Astrocyte (in vitro differentiated cells and primary cell): ENCODE measurements at regions not wholly inside any gene's neighbourhood (a gene's known extent, or its start where the extent isn't known, plus 50 kb on each side); places are given as distances from the start of the nearest gene placed in this dataset.

ENCODE experiments used
- DNase-seq: peaks from one replicate; pipeline ENCODE4 v3.0.0-alpha.2; 2010; ENCODE audit warnings: low read depth
- FAIRE-seq: peaks from 2 replicates; lab custom pipeline; 2011; peaks lifted over from hg19 to GRCh38; lab: Jason Lieb, UNC
- H2AFZ ChIP-seq: 2 replicates; pipeline ENCODE4 v1.6.0; 2012; ENCODE audit warnings: low read depth, low read length, inconsistent platforms
- H3K27ac ChIP-seq: 2 replicates; pipeline ENCODE4 v1.5.1; 2011; ENCODE audit warnings: low read depth, low read length, inconsistent platforms
- H3K27me3 ChIP-seq: 2 replicates; pipeline ENCODE4 v1.6.0; 2011; ENCODE audit warnings: low read length, inconsistent platforms; ENCODE audit not compliant: insufficient read depth
- H3K36me3 ChIP-seq: 2 replicates; pipeline ENCODE4 v1.5.1; 2011; ENCODE audit warnings: low read length, inconsistent platforms; ENCODE audit not compliant: insufficient read depth
- H3K4me1 ChIP-seq: 2 replicates; pipeline ENCODE4 v1.5.1; 2011; ENCODE audit warnings: low read length, inconsistent platforms; ENCODE audit not compliant: insufficient read depth
- H3K4me2 ChIP-seq: 2 replicates; pipeline ENCODE4 v1.6.0; 2012; ENCODE audit warnings: low read length, inconsistent platforms
- H3K4me3 ChIP-seq: 2 replicates; pipeline ENCODE4 v1.5.1; 2011; ENCODE audit warnings: low read depth, mild to moderate bottlenecking, low read length, inconsistent platforms; ENCODE audit not compliant: insufficient read depth
- H3K79me2 ChIP-seq: 2 replicates; pipeline ENCODE4 v1.6.0; 2012; ENCODE audit warnings: mild to moderate bottlenecking, low read length, inconsistent platforms; ENCODE audit not compliant: insufficient read depth
- H3K9ac ChIP-seq: 2 replicates; pipeline ENCODE4 v1.6.0; 2012; ENCODE audit warnings: mild to moderate bottlenecking, low read length, inconsistent platforms
- H3K9me3 ChIP-seq: 2 replicates; pipeline ENCODE4 v1.5.1; 2012; ENCODE audit warnings: low read depth, mild to moderate bottlenecking, low read length, inconsistent platforms; ENCODE audit not compliant: insufficient read depth
- H4K20me1 ChIP-seq: 2 replicates; pipeline ENCODE4 v1.6.0; 2012; ENCODE audit warnings: low read length, inconsistent platforms; ENCODE audit not compliant: insufficient read depth
- H3K27ac Mint-ChIP-seq: one replicate; pipeline ENCODE4 v1.8.0; 2021; ENCODE audit warnings: mild to moderate bottlenecking, mixed read lengths; ENCODE audit not compliant: unreplicated experiment
- H3K27me3 Mint-ChIP-seq: one replicate; pipeline ENCODE4 v1.8.0; 2021; ENCODE audit warnings: low read depth, mixed read lengths; ENCODE audit not compliant: unreplicated experiment
- H3K36me3 Mint-ChIP-seq: one replicate; pipeline ENCODE4 v1.8.0; 2021; ENCODE audit warnings: low read depth, mixed read lengths; ENCODE audit not compliant: unreplicated experiment
- H3K4me1 Mint-ChIP-seq: one replicate; pipeline ENCODE4 v1.8.0; 2021; ENCODE audit warnings: low read depth, mixed read lengths; ENCODE audit not compliant: unreplicated experiment
- H3K4me3 Mint-ChIP-seq: one replicate; pipeline ENCODE4 v1.8.0; 2021; ENCODE audit warnings: mild to moderate bottlenecking, moderate library complexity, mixed read lengths; ENCODE audit not compliant: unreplicated experiment
- H3K9me3 Mint-ChIP-seq: one replicate; pipeline ENCODE4 v1.8.0; 2021; ENCODE audit warnings: mild to moderate bottlenecking, mixed read lengths; ENCODE audit not compliant: unreplicated experiment
- EZH2 ChIP-seq: IDR thresholded peaks from 2 replicates; pipeline ENCODE4 v1.6.1; 2012; ENCODE audit warnings: mild to moderate bottlenecking, low read length, inconsistent platforms; ENCODE audit not compliant: insufficient read depth
- TF ChIP-seq, protein P1 (sequence below): IDR thresholded peaks from 2 replicates; pipeline ENCODE4 v1.5.1; 2011; ENCODE audit warnings: low read depth, mild to moderate bottlenecking, inconsistent platforms, low read length, moderate library complexity; ENCODE audit not compliant: insufficient read depth

- Histone ChIP-seq H3K36me3 (no peaks in the 10 kb centered on the region), H3K9ac (no peak overlapping the region), H3K27me3 (no peaks in the 10 kb centered on the region), H2AFZ (no peak overlapping the region), H3K27ac (no peak overlapping the region), H3K79me2 (no peaks in the 10 kb centered on the region), H4K20me1 (no peaks in the 10 kb centered on the region), H3K4me2 (no peak overlapping the region), H3K4me3 (no peak overlapping the region), H3K9me3 (no peaks in the 10 kb centered on the region), H3K4me1 (no peaks in the 10 kb centered on the region)
- no peak for TF ChIP-seq EZH2
- TF ChIP-seq, protein P1, sequence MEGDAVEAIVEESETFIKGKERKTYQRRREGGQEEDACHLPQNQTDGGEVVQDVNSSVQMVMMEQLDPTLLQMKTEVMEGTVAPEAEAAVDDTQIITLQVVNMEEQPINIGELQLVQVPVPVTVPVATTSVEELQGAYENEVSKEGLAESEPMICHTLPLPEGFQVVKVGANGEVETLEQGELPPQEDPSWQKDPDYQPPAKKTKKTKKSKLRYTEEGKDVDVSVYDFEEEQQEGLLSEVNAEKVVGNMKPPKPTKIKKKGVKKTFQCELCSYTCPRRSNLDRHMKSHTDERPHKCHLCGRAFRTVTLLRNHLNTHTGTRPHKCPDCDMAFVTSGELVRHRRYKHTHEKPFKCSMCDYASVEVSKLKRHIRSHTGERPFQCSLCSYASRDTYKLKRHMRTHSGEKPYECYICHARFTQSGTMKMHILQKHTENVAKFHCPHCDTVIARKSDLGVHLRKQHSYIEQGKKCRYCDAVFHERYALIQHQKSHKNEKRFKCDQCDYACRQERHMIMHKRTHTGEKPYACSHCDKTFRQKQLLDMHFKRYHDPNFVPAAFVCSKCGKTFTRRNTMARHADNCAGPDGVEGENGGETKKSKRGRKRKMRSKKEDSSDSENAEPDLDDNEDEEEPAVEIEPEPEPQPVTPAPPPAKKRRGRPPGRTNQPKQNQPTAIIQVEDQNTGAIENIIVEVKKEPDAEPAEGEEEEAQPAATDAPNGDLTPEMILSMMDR, result no peak
- Mint-ChIP-seq H3K36me3 (no peaks in the 10 kb centered on the region), H3K9me3 (peaks cover under 1% of the 10 kb centered on the region), H3K27ac (no peak overlapping the region), H3K27me3 (peaks cover 2% of the 10 kb centered on the region), H3K4me3 (no peak overlapping the region), H3K4me1 (peaks cover 4% of the 10 kb centered on the region)
- no peak for DNase-seq
- no peak for FAIRE-seq
Measured at GRCh38 chr9:19550009-19550408, 141.2 kb downstream of the ACER2 start.

- no peak for FAIRE-seq
- TF ChIP-seq EZH2, result no peak
- H4K20me1 ChIP-seq, result no peaks in the 10 kb centered on the region
- peak; percentile 14 for DNase-seq
- H3K27ac Mint-ChIP-seq, result no peak overlapping the region
- H3K4me3 Mint-ChIP-seq, result no peak overlapping the region
- H3K4me2 ChIP-seq, result no peak overlapping the region
- no peaks in the 10 kb centered on the region for H3K4me1 ChIP-seq
- no peak overlapping the region for H3K4me3 ChIP-seq
- no peak overlapping the region for H3K27ac ChIP-seq
- no peaks in the 10 kb centered on the region for H3K27me3 ChIP-seq
- no peak overlapping the region for H2AFZ ChIP-seq
- H3K4me1 Mint-ChIP-seq, result no peaks in the 10 kb centered on the region
- H3K79me2 ChIP-seq, result no peaks in the 10 kb centered on the region
- H3K27me3 Mint-ChIP-seq, result no peaks in the 10 kb centered on the region
- H3K9me3 Mint-ChIP-seq, result no peaks in the 10 kb centered on the region
- H3K36me3 ChIP-seq, result no peaks in the 10 kb centered on the region
- H3K9me3 ChIP-seq, result no peaks in the 10 kb centered on the region
- no peaks in the 10 kb centered on the region for H3K36me3 Mint-ChIP-seq
- H3K9ac ChIP-seq, result no peak overlapping the region
Measured at GRCh38 chr9:19533373-19533772, 124.6 kb downstream of the ACER2 start.

GRCh38 chr9:19527663-19528062, 118.9 kb downstream of the ACER2 start:
- H3K9me3 ChIP-seq, result no peaks in the 10 kb centered on the region
- no peak overlapping the region for H3K27ac ChIP-seq
- H3K4me3 Mint-ChIP-seq, result no peak overlapping the region
- H4K20me1 ChIP-seq, result no peaks in the 10 kb centered on the region
- no peaks in the 10 kb centered on the region for H3K4me1 Mint-ChIP-seq
- no peak overlapping the region for H3K27ac Mint-ChIP-seq
- no peaks in the 10 kb centered on the region for H3K36me3 Mint-ChIP-seq
- H3K9ac ChIP-seq, result no peak overlapping the region
- H3K4me3 ChIP-seq, result no peak overlapping the region
- DNase-seq (no peak), FAIRE-seq (no peak)
- no peaks in the 10 kb centered on the region for H3K27me3 Mint-ChIP-seq
- H3K36me3 ChIP-seq, result no peaks in the 10 kb centered on the region
- H2AFZ ChIP-seq, result no peak overlapping the region
- TF ChIP-seq EZH2, result no peak
- TF ChIP-seq, protein P1, result no peak
- no peaks in the 10 kb centered on the region for H3K27me3 ChIP-seq
- no peak overlapping the region for H3K4me2 ChIP-seq
- no peaks in the 10 kb centered on the region for H3K4me1 ChIP-seq
- H3K9me3 Mint-ChIP-seq, result peaks cover 2% of the 10 kb centered on the region
- no peaks in the 10 kb centered on the region for H3K79me2 ChIP-seq
